Liver (tissue), 3 donors: ENCODE measurements at regions not wholly inside any gene's neighbourhood (a gene's known extent, or its start where the extent isn't known, plus 50 kb on each side); places are given as distances from the start of the nearest gene placed in this dataset.

Experiments
- CTCF ChIP-seq: fragments of 150-350 bp; IDR thresholded peaks from 2 replicates; pipeline ENCODE4 v1.5.1; 2017; ENCODE audit warnings: improper control_type of control experiment, low read depth, low read length; ENCODE audit not compliant: missing input control
- MAX ChIP-seq: IDR thresholded peaks from 2 replicates; pipeline ENCODE4 v1.6.1; 2016; ENCODE audit warnings: antibody characterized with exemption
- RAD21 ChIP-seq, 2 donors: IDR thresholded peaks; 2 replicates each; pipeline ENCODE4 v1.6.1; 2016; ENCODE audit warnings: antibody characterized with exemption in 2 of 2, mild to moderate bottlenecking in 2 of 2
- REST ChIP-seq: IDR thresholded peaks from 2 replicates; pipeline ENCODE4 v1.6.1; 2016; ENCODE audit warnings: antibody characterized with exemption, mild to moderate bottlenecking
- RXRA ChIP-seq, 2 donors: IDR thresholded peaks; 2 replicates each; pipeline ENCODE4 v1.6.1; 2017 to 2018; ENCODE audit warnings: antibody characterized with exemption in 2 of 2, mild to moderate bottlenecking in 1 of 2
- YY1 ChIP-seq: IDR thresholded peaks from 2 replicates; pipeline ENCODE4 v1.6.1; 2016; ENCODE audit warnings: antibody characterized with exemption, mild to moderate bottlenecking
- ZBTB33 ChIP-seq: IDR thresholded peaks from 2 replicates; pipeline ENCODE4 v1.6.1; 2016; ENCODE audit warnings: antibody characterized with exemption
- donor health status: healthy.
- donor health status: healthy.

GRCh38 chr7:47640265-47640664, 58.4 kb upstream of the TNS3 start:
- TF ChIP-seq CTCF (no peak), MAX (no peak), RXRA (IDR thresholded peaks at IDR 0.05) (no peak), ZBTB33 (no peak), RAD21 (IDR thresholded peaks at IDR 0.05) (no peak), REST (no peak), YY1 (no peak)
